Tibial nerve (tissue), 4 donors: ENCODE measurements at regions not wholly inside any gene's neighbourhood (a gene's known extent, or its start where the extent isn't known, plus 50 kb on each side); places are given as distances from the start of the nearest gene placed in this dataset.

Experiments used
- EP300 ChIP-seq, 2 donors: sonication (generic); formaldehyde crosslinking; IDR thresholded peaks; one replicate each; pipeline ENCODE4 v1.6.1; 2017; ENCODE audit warnings: antibody characterized with exemption in 2 of 2, mild to moderate bottlenecking in 1 of 2
- POLR2A ChIP-seq, 2 donors: fragments of 450-650 bp; IDR thresholded peaks; one replicate each; pipeline ENCODE4 v1.6.1; 2017; ENCODE audit warnings: antibody characterized with exemption in 2 of 2, mild to moderate bottlenecking in 2 of 2, moderate library complexity in 2 of 2
- TF ChIP-seq, protein P1 (sequence below), 5 experiments: fragments of 200-600 bp in 3 of 5; fragments of 450-650 bp in 2 of 5; sonication (generic) in 3 of 5; IDR thresholded peaks; one replicate each; pipeline ENCODE4 v1.5.1; 2016 to 2019; ENCODE audit warnings: antibody characterized with exemption in 5 of 5, mild to moderate bottlenecking in 3 of 5, moderate library complexity in 2 of 5

DNA sequence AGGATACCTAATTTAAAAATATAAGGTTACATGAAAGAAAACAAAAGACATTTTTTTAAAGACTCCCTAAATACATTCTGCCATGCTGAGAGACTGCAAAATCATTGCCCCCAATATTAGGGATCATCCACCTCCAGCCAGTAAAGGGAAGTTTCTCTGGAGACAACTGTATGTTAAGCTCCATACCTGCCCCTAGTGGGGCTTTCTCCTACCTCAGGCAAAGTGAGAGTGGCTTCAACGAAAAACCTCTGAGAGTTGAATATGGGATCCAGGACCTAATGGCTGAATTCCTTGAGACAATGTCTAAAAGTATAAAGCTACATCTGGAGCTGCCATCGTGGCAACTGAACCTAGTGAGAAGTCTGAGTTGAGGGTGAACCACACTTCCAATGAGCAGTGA, 248.1 kb upstream of the FIGN start:
- TF ChIP-seq, protein P1, sequence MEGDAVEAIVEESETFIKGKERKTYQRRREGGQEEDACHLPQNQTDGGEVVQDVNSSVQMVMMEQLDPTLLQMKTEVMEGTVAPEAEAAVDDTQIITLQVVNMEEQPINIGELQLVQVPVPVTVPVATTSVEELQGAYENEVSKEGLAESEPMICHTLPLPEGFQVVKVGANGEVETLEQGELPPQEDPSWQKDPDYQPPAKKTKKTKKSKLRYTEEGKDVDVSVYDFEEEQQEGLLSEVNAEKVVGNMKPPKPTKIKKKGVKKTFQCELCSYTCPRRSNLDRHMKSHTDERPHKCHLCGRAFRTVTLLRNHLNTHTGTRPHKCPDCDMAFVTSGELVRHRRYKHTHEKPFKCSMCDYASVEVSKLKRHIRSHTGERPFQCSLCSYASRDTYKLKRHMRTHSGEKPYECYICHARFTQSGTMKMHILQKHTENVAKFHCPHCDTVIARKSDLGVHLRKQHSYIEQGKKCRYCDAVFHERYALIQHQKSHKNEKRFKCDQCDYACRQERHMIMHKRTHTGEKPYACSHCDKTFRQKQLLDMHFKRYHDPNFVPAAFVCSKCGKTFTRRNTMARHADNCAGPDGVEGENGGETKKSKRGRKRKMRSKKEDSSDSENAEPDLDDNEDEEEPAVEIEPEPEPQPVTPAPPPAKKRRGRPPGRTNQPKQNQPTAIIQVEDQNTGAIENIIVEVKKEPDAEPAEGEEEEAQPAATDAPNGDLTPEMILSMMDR (IDR thresholded peaks at IDR 0.05), result no peak
- TF ChIP-seq POLR2A (IDR thresholded peaks at IDR 0.05) (no peak), EP300 (IDR thresholded peaks at IDR 0.05) (no peak)
